ENCODE measurements at regions not wholly inside any gene's neighbourhood (a gene's known extent, or its start where the extent isn't known, plus 50 kb on each side); places are given as distances from the start of the nearest gene placed in this dataset.

- Mint-ChIP-seq H3K4me1 (no peaks in the 10 kb centered on the region), H3K27me3 (ENCODE audit: low read depth in 2 of 2) (no peaks in the 10 kb centered on the region), H3K4me3 (no peak overlapping the region), H3K9me3 (no peaks in the 10 kb centered on the region), H3K36me3 (no peaks in the 10 kb centered on the region), H3K27ac (no peak overlapping the region)
- ATAC-seq (no peak), DNase-seq (no peak)
- H3K9me3 ChIP-seq (ENCODE audit: control insufficient read depth, insufficient read depth, low read length): no peaks in the 10 kb centered on the region
- intact Hi-C loops (cut with micrococcal nuclease): no loop called here
- H3K4me3 ChIP-seq (ENCODE audit: low read length): no peak overlapping the region
- 69% methylated on average over 3 of the region's 3 CpGs for WGBS (ENCODE audit: insufficient coverage)
- no peak for TF ChIP-seq CTCF (IDR thresholded peaks at IDR 0.05)
- no peaks in the 10 kb centered on the region for H3K27me3 ChIP-seq (ENCODE audit: control insufficient read depth, insufficient read depth, low read length)
- no peaks in the 10 kb centered on the region for H3K4me1 ChIP-seq (ENCODE audit: control insufficient read depth, insufficient read depth, low read length)
- H3K27ac ChIP-seq (ENCODE audit: low read length): no peak overlapping the region
- H3K36me3 ChIP-seq (ENCODE audit: control insufficient read depth, insufficient read depth, low read length): no peaks in the 10 kb centered on the region
Measured at GRCh38 chr6:2363211-2363610, 117.8 kb upstream of the GMDS start.

DNA sequence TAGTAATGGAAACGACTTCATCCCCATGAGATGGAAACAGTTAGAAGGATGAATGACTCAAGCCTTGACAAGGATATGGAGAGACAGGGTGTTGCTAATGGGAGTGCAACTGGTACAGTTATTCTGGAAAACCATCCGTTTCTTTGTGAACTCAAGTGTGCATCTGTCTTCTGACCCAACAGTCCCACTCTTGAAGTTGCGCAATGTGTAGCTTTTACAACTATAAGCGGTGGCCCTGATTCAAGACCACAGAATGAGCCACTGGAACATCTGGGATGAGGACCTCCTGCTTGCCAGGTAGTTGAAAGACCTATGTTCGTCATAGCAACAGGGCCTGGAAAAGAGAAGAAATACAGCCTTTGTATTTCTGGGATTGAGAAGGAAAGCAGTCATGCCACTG is 115.8 kb upstream of the GMDS start:
- Histone ChIP-seq H3K27ac (ENCODE audit: low read length) (no peak overlapping the region), H3K4me1 (ENCODE audit: control insufficient read depth, insufficient read depth, low read length) (no peaks in the 10 kb centered on the region), H3K27me3 (ENCODE audit: control insufficient read depth, insufficient read depth, low read length) (no peaks in the 10 kb centered on the region), H3K4me3 (ENCODE audit: low read length) (no peak overlapping the region), H3K36me3 (ENCODE audit: control insufficient read depth, insufficient read depth, low read length) (no peaks in the 10 kb centered on the region), H3K9me3 (ENCODE audit: control insufficient read depth, insufficient read depth, low read length) (no peaks in the 10 kb centered on the region)
- no peak overlapping the region for H3K4me3 Mint-ChIP-seq
- no peaks in the 10 kb centered on the region for H3K9me3 Mint-ChIP-seq
- no peak for ATAC-seq
- WGBS (ENCODE audit: insufficient coverage): 95% methylated on average over 5 of the region's 5 CpGs
- no peak for DNase-seq
- H3K27ac Mint-ChIP-seq: no peak overlapping the region
- H3K36me3 Mint-ChIP-seq: no peaks in the 10 kb centered on the region
- intact Hi-C loops (cut with micrococcal nuclease): no loop called here
- H3K4me1 Mint-ChIP-seq: no peaks in the 10 kb centered on the region
- H3K27me3 Mint-ChIP-seq (ENCODE audit: low read depth in 2 of 2): no peaks in the 10 kb centered on the region
- no peak for TF ChIP-seq CTCF (IDR thresholded peaks at IDR 0.05)

DNA sequence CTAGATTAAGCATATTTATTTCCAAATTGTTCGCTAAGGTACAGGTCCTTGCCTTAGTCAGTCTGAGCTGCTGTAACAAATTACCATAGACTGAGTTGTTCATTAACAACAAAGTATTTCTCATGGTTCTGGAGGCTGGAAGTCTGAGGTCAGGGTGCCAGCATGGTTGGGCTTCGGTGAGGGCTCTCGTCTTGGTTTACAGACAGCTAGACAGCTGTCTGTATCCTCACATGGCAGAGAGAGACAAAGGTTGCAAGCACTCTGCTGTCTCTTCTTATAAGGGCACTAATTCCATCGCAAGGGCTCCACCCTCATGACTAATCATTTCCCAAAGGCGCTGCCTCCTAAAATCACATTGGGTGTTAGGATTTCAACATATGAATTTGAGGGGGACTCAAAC is 115.3 kb upstream of the GMDS start:
- Mint-ChIP-seq H3K4me1 (no peaks in the 10 kb centered on the region), H3K36me3 (no peaks in the 10 kb centered on the region), H3K27ac (no peak overlapping the region), H3K4me3 (no peak overlapping the region), H3K27me3 (ENCODE audit: low read depth in 2 of 2) (no peaks in the 10 kb centered on the region), H3K9me3 (no peaks in the 10 kb centered on the region)
- no peak for TF ChIP-seq CTCF (IDR thresholded peaks at IDR 0.05)
- no peak overlapping the region for H3K4me3 ChIP-seq (ENCODE audit: low read length)
- 95% methylated on average over 4 of the region's 5 CpGs for WGBS (ENCODE audit: insufficient coverage)
- no peak for DNase-seq
- H3K36me3 ChIP-seq (ENCODE audit: control insufficient read depth, insufficient read depth, low read length): no peaks in the 10 kb centered on the region
- no peaks in the 10 kb centered on the region for H3K4me1 ChIP-seq (ENCODE audit: control insufficient read depth, insufficient read depth, low read length)
- ATAC-seq: no peak
- H3K27ac ChIP-seq (ENCODE audit: low read length): no peak overlapping the region
- no peaks in the 10 kb centered on the region for H3K27me3 ChIP-seq (ENCODE audit: control insufficient read depth, insufficient read depth, low read length)
- intact Hi-C loops (cut with micrococcal nuclease): no loop called here
- no peaks in the 10 kb centered on the region for H3K9me3 ChIP-seq (ENCODE audit: control insufficient read depth, insufficient read depth, low read length)

GRCh38 chr6:2360126-2360525 is 114.7 kb upstream of the GMDS start:
- Mint-ChIP-seq H3K27me3 (ENCODE audit: low read depth in 2 of 2) (no peaks in the 10 kb centered on the region), H3K4me1 (no peaks in the 10 kb centered on the region), H3K9me3 (no peaks in the 10 kb centered on the region), H3K27ac (no peak overlapping the region), H3K4me3 (no peak overlapping the region), H3K36me3 (no peaks in the 10 kb centered on the region)
- TF ChIP-seq CTCF (IDR thresholded peaks at IDR 0.05): no peak
- Histone ChIP-seq H3K4me1 (ENCODE audit: control insufficient read depth, insufficient read depth, low read length) (no peaks in the 10 kb centered on the region), H3K27me3 (ENCODE audit: control insufficient read depth, insufficient read depth, low read length) (no peaks in the 10 kb centered on the region), H3K9me3 (ENCODE audit: control insufficient read depth, insufficient read depth, low read length) (no peaks in the 10 kb centered on the region), H3K27ac (ENCODE audit: low read length) (no peak overlapping the region), H3K4me3 (ENCODE audit: low read length) (no peak overlapping the region), H3K36me3 (ENCODE audit: control insufficient read depth, insufficient read depth, low read length) (no peaks in the 10 kb centered on the region)
- DNase-seq (no peak), ATAC-seq (no peak)
- intact Hi-C loops (cut with micrococcal nuclease): no loop called here
- 91% methylated on average over 5 of the region's 5 CpGs for WGBS (ENCODE audit: insufficient coverage)

Data from natural killer cell (primary cell).